ENCODE measurements at regions not wholly inside any gene's neighbourhood (a gene's known extent, or its start where the extent isn't known, plus 50 kb on each side); places are given as distances from the start of the nearest gene placed in this dataset.

DNA sequence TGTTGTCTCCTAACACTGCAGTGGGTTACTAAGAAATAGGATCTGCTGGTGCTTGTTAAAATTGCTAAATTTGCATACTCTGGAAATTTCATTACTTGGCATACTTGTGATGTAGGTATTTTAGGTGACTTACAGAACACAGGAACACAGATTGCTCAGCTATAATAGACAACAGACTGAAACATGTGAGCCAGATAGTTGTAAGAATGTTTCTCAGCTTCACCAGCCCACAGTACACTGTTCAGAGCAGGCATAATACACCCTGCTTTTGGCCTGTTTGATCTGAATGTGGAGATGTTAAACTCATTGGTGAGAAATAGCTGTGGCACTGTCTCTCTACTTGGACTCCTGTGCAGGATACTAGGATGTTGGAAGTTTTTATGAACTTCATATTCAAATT lies 275.7 kb downstream of the CSNK1G3 start:
- no peak for DNase-seq (ENCODE audit: low read depth)

DNA sequence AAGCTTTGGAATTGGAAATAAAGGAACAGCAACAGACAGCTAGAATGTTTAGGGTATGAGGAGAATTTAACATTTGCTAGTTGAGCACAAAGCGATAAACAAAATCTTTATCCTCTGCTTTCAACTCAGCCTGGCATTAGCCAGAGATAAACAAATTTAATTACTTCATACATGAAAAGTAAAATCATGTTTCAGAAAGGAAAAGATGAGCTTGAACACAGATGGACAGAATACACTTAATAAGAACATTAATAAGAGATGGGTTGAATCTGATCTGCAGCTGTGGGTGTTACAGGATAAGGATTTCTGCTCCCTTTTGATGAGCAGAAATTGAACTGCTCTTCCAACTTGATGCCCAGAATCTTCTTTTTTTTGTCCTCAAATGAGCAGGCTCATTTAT lies 275.2 kb downstream of the CSNK1G3 start:
- DNase-seq (ENCODE audit: low read depth) = no peak

DNA sequence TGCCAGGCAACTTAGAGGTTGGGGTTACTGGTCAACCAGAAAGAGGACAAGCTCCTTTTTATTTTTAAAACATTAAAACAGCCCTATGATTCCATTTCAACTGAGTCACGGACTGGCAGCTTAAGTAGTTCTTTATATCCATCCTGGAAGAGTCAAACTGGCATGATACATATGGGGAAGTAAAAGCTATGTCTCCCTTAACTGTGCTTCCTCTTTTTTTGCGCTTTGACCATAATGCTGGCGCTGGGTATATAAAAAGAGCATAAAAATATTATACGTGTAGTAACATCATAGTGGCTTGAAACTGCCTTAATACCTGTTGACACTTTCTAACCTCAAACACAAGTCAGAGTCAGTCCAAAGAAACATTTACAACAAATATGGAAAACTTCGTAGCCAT lies 274.4 kb downstream of the CSNK1G3 start:
- no peak for DNase-seq (ENCODE audit: low read depth)

DNA sequence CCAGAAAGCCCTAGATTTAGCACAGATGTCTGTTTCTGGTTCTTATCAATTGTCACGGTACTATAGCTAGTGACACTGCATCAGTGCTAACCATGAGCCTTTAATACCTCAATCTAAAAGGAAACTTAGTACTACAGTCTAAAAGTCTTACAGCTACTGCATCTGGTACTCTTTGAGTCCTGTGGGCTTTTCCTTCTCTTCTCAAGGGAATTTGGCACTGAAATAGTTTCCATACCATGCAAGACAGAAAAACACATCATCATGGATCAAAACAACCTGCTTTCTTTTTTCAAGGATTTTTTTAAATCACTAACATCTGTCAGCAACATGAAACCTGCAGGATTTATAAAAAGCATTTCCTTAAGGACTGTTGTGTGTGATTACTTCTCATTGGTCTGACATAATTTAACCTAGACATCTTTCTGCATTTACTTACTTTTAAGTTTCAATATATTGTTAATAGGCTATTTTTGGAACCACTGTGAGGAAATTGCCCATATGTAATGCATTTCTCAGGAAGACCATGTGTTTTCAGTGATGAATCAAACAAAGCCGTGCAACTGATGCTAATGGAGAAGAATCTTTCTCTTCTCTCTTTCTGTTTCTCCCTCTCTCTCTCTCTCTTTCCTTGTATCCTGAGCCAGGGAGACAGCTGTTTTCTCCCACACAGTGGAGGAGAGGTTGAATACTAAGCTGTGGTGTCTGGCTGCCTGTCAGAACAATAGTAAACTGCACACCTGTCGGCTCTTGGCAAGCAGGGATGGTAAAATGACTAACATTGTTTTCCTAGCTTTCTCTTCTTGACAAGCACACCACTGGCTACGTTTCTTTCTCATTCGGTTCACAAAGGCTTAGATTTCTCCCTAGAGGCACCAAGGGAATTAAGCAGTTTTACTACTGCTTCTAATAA lies 273.4 kb downstream of the CSNK1G3 start:
- DNase-seq (ENCODE audit: low read depth) = peak; percentile 99

DNA sequence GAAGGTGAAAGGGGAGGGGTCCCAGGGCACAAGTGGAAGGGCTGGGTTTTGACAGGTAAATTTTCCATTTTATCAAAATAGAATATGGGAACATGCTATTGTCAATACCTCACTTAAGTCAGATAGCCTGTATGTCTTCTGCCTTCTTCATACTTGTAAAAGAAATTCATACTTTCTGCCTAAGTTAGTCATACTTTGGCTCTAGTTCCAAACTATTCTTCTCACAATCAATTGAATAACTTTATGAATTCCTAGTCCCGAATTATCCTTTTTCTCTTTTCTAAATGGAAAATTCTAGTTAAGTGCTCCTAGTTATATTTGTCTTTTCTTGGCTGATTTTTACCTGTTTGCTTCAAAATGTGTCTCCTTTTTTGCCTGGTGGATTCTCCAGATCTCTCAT lies 271.4 kb downstream of the CSNK1G3 start:
- no peak for DNase-seq (ENCODE audit: low read depth)

DNA sequence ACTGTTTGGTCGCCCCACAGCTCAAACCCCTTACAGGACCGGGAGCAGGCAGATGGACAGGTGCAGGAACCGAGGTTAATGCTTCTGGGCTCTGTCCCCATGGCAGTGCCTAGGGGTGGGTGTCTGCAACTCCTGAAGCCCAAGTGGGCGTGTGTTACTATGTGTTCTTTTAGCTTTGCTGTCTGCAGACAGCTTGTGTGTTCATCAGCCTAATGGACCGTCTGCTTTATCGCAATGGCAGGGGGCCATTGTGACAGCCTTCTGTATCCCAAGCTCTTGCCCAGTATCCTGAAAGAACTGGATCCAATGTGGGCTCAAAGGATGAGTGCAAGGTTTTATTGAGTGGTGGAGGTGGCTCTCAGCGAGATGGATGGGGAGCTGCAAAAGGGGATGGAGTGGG lies 266.7 kb downstream of the CSNK1G3 start:
- no peak for DNase-seq (ENCODE audit: low read depth)

DNA sequence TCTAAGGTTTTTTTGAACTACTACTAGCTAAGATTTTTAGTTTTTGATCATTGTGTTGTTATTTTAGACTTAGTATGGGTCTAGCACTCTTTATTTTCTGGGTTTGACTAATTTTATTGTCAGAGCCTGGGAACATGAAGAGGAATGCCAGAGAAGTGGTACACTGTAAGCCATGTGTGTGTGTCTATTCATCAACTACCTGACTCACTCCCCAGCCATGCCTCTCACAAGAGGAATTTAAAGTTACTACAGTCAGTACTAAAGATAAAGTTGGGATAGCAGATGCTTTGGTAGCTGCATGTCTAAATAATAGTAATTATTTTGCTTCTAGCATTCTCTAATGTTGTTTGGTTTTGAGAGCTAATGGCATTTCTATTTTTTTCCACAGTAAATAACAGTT lies 264.8 kb downstream of the CSNK1G3 start:
- DNase-seq (ENCODE audit: low read depth) = peak; percentile 87

DNA sequence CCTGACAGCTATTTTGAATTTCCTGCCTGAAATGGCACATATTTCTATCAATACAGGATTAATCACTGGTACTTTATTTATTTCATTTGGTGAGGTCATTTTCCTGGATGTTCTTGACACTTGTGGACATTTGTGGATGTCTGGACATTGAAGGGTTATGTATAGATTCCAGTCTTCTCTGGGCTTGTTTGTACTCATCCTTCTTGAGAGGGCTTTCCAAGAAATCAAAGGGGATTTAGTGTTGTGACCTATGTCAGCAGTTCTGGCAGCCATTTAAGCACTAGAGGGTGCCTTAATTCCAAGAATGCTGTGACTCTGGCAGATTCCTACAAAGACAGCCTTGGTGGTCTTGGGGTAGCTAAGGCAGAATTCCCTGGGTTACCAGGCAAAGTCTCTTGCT lies 259.7 kb downstream of the CSNK1G3 start:
- DNase-seq (ENCODE audit: low read depth) = no peak

DNA sequence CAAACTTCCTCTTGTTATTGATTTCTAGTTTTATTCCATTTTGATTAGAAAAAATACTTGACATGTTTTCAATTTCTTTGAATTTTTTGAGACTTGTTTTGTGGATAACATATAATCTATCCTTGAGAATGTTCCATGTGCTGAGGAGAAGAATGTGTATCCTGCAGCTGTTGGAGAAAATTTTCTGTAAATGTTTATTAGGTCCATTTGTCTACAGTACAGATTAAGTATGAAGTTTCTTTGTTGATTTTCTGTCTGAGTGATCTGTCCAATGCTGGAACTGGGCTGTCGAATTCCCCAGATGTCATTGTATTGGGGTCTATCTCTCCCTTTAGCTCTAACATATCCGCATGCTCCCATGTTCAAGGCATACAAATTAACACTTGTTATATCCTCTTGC lies 251.2 kb downstream of the CSNK1G3 start:
- DNase-seq (ENCODE audit: low read depth) = no peak

DNA sequence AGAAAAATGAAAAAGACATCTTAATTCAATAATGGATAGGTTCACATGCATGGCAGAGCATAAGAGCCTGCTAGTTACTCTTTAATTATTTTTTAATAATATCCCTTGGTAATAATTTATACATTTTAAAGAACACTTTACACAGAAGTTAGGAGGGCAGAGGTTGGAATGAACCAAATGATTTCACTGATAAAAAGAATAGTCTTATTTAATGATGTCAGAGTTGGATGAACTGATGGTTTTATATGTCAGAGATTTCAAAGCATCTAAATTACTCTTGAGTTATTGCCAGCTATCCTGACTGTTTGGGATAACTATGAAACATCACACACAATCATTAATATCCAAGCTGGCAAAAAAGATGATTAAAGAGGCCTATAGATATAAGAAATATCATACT lies 244.8 kb downstream of the CSNK1G3 start:
- DNase-seq (ENCODE audit: low read depth) = no peak

DNA sequence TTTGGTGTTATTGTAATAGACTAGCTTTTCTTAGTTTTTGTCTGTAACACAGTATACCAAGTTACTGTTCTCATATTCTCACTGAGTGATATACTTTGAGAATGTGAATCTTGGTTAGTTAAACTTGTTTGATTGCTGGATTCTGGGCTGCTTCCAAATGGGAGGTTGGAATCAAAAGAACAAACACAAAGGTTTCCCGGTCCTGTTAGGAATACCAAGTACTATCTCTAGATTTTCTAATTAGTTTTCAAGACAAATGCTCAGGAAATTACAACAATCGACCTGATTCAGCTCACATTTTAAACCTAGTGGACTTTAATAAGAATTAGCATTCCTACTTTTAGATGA lies 244.3 kb downstream of the CSNK1G3 start:
- DNase-seq (ENCODE audit: low read depth) = no peak

DNA sequence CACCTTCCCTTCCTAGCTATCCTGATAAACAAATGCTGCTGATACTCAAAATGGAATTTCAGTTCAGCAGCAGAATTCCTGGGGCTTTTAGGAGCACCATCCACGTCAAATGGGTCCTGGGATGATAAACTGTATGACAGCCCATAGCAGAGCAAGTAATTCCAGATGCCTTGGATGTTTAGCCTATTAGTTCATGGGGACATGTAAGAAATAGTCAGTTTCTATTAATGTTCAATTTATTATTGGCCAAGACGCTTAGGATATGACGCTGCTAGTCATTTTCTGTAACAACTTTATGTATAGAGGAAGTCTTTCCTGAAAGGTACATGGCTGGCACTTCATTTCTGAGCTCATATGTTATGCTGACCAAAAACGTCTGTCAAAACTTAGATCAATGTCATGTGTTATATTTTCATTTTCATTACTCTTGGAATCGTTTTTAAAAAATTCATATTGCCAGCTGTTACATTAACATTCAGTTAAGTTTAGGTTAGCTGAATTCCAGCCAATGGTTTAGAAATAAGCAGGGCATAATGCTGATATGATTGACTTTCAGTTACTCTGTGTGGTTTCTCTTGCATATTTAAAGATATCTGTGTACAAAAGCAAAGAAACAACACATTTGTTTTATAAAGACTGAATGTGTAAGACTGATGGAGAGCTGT lies 243.8 kb downstream of the CSNK1G3 start:
- peak; percentile 35 for DNase-seq (ENCODE audit: low read depth)

DNA sequence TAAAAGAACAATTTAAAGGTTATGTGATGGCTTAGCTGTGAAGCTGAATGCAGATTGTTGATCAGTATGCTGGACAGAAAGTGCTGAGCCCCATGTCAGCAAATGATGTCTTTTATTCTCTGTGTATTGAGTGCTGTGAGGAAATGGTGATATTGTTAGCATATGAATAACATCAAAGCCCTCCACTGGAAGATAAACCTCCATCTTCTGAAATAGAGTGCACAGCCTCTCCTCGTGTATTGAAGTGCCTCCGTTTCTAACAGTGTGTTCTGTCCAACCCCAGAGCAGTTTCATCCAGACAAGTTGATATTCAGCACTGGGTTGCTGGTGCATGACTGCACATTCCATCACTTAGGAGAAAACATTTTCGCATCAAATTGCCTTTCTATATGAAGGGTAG lies 242.9 kb downstream of the CSNK1G3 start:
- peak; percentile 22 for DNase-seq (ENCODE audit: low read depth)

DNA sequence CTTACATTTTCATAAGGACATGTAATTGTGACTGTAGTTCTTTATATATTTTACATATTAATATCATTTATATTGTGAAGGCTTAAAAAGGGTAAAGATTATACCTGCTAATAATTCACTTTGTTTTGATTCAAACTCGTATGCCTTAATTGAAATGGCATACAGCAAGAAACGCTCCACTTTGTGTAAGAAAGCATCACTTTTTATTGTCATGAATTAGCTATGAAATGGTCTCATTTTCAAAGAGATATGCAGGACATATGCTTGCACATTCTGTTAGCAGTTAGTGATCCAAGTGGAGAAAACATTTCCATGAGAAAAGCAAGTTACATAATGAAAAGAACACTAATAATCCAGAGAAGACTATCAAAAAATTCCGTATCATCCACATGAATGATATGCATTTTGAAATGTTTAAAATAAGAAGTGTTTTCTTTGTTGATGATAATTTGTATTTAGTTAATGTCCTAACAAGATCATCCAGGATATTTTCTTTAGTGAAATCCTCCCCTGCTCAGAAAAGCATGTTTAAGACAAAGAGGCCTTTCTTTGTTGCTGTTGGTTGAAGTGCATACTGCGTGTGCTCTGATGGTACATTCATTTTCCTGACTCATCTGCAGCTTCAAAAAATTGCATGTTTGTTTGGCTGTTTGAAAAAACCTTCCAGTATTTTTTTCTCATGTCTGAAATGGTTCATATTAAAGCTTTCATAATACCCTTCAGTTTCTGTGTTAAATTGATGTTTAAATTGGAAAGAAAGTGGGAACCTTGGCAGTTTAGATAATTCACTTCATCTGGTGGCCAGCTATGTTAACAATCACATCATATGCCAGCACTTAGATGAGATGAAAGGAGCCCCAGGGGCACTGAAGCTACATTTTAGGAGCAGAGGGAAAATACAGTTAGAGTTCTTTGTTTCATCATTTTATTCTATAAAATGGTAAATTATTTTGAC lies 242.2 kb downstream of the CSNK1G3 start:
- DNase-seq (ENCODE audit: low read depth) = peak; percentile 64

DNA sequence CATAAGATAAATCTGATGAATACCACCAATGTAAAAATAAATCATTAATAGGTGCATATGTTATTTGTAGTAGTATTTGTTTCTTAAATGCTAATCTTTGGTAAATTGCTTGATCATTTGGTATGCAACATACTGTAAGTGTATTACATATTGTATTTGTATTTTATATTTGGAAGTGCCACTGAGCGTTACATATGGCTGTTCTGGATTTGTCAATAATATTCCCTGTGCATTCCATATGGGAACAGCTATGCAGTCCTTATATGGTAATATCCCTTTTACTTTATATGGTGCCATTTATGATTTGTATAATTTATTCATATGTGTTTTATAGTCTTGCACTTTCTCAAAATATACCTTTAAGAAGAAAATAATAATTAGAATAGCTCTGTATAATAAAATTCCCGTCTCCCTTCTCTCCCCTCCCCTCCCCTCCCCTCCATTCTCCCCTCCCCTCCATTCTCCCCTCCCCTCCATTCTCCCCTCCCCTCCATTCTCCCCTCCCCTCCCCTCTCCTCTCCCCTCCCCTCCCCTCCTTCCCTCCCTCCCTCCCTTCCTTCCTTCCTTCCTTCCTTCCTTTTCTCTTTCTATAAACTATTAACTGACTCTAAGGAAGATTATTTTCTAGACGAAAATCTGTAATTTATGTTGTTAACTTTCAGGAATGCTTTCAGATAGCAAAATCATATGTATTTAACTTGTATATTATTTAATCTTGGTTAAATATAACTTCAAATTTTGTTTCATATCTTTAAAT lies 241.4 kb downstream of the CSNK1G3 start:
- no peak for DNase-seq (ENCODE audit: low read depth)

DNA sequence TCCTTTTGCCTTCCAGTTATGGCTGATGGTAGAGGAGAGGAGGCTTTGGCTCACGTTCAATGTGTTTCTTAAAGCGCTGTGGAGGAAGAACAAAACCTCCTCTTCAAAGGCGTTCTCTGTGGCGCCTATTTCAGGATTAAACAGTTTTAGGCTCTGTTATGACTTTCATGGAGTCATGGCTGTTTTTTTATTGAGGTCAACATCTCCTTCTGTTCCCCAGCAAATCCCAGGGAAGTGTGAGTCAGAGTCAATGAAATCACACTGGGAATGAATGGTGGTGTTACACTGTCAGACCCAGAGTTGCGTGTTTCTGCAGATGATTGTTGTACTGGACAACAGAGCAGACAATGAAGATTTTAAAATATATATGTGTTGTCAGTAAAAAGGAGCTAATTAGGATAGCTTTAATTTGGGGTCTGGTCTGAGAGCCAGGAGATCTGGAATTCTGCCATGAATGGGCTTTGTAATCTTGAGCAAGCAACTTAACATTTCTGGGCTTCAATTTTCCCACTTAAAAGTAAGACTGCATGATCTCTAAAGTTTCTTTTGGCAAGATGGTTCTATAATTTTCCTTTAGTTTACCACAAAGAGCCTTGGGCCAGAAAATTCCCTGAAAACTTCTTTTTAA lies 240.7 kb downstream of the CSNK1G3 start:
- DNase-seq (ENCODE audit: low read depth) = peak; percentile 93

DNA sequence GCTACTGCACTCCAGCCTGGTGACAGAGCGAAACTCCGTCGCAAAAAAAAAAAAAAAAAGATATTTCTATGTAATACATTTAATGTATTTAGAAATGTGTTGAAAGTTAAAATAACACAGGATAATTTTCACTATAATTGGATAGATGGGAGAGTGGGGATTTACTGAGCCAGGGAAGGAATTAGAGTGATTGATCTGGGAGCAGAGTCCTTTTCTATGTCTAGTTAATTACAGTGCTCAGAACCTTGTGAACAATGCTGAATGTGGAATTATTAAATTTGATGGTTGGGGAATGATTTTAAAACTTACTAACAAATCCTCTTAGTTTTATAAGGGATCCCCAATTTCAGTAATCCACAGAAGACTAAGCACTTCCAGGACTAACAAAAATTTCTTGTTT lies 239.7 kb downstream of the CSNK1G3 start:
- DNase-seq (ENCODE audit: low read depth) = no peak

DNA sequence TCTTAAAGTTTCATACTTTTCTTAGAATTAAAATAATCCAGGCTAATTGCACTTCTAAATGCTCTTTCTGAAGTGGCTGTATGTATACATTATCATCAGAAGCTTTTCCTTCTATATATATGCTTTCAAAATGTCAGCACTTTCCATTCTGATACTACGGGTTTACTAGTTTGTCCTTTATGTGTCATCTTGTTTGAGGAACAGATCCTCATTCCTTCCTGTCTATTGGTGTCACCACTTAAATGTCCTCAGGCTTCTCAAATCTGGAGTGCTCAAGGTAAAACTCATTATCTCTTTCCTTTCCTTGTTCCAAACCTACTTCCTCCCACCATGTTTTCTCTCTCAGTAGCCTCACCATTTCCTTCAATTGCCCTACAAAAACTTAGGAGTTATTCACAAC lies 236.3 kb downstream of the CSNK1G3 start:
- DNase-seq (ENCODE audit: low read depth) = no peak

DNA sequence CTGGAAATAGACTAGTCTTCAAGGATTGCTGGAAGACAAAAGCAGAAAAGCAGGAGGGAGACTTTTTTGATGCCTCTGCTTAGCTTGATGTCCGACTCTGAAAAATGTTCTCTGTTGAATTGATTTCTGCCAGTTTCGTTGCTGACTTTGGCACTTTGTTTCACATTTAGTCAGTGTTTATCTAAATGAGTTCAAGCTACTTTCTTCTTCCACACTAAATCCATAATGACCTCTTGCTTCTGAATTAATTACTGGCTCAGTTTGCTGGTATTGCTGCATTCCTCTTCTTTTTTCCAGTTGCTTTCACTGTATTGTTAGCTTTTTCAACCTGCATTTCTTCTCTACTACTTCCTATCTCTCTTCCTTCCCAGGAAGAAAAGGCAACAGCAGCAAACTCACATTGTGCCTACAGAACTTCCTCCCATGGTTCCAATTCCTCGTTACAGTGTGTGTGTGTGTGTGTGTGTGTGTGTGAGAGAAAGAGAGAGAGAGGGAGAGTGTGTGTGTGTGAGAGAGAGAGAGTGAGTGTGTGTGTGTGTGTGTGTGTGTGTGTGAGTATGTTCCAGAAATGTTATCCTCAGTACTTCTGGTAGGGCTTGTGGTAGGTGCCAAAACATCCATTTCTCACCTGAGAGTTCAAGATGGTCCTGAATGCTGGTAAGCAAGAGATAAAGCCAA lies 234.8 kb downstream of the CSNK1G3 start:
- DNase-seq (ENCODE audit: low read depth) = no peak

DNA sequence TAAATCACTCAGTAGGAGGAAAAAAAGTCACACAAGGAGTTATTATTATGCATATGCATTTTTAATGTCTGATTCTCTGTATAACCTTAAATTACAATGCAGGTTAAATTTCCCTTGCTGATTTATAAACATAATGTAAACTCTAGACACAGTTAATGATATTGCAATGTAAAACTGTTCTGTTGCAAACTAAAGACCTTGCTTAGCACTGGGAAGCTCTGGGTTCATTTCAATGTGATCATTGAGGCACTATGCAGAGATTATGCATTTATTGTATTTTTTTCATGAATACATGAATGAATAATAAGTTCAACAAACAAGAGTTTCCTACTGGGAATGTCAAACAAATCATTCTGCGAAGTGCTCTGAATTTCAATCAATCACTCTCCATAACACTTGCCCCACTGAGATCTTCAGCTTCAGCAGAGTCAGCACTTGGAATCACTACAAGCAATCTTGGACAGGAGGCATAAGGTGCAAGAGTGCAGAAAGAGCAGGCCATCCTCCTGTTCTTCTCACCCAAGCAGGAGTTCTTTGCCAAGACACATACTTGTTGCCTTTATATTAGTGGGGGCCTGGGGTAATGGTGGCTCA lies 232.1 kb downstream of the CSNK1G3 start:
- DNase-seq (ENCODE audit: low read depth) = no peak
